Mesendoderm (in vitro differentiated cells): ENCODE measurements at regions not wholly inside any gene's neighbourhood (a gene's known extent, or its start where the extent isn't known, plus 50 kb on each side); places are given as distances from the start of the nearest gene placed in this dataset.

Experiments used
- DNase-seq: peaks from one replicate; pipeline ENCODE4 v3.0.0; 2013
- H2AK5ac ChIP-seq: 2 replicates; pipeline ENCODE4 v1.6.1; 2013; ENCODE audit warnings: low read length, inconsistent platforms
- H2BK120ac ChIP-seq: 2 replicates; pipeline ENCODE4 v1.6.1; 2013; ENCODE audit warnings: low read depth, mild to moderate bottlenecking, low read length, moderate library complexity, mixed read lengths
- H2BK15ac ChIP-seq: replicated peaks from 2 replicates; pipeline ENCODE4 v1.6.1; 2013; ENCODE audit warnings: low read depth, mild to moderate bottlenecking, moderate library complexity
- H2BK5ac ChIP-seq: 2 replicates; pipeline ENCODE4 v1.6.1; 2013; ENCODE audit warnings: low read length, inconsistent platforms
- H3K18ac ChIP-seq: 2 replicates; pipeline ENCODE4 v1.6.1; 2013; ENCODE audit warnings: mild to moderate bottlenecking, low read length, mixed read lengths
- H3K23ac ChIP-seq: one replicate; pipeline ENCODE4 v1.6.1; 2013; ENCODE audit warnings: low read length
- H3K27ac ChIP-seq: 2 replicates; pipeline ENCODE4 v1.5.1; 2013; ENCODE audit warnings: low read depth, mild to moderate bottlenecking, inconsistent platforms, low read length, moderate library complexity
- H3K27me3 ChIP-seq: 2 replicates; pipeline ENCODE4 v1.6.1; 2013; ENCODE audit warnings: low read length, control low read depth, mild to moderate bottlenecking, inconsistent platforms; ENCODE audit not compliant: insufficient read depth, poor library complexity
- H3K36me3 ChIP-seq: 2 replicates; pipeline ENCODE4 v1.6.1; 2013; ENCODE audit warnings: low read length, inconsistent platforms; ENCODE audit not compliant: control insufficient read depth, insufficient read depth
- H3K4ac ChIP-seq: one replicate; pipeline ENCODE4 v1.6.1; 2013; ENCODE audit warnings: low read depth, mild to moderate bottlenecking, low read length, moderate library complexity
- H3K4me1 ChIP-seq: 2 replicates; pipeline ENCODE4 v1.6.1; 2013; ENCODE audit warnings: low read depth, low read length, inconsistent platforms; ENCODE audit not compliant: control insufficient read depth
- H3K4me2 ChIP-seq: 2 replicates; pipeline ENCODE4 v1.6.1; 2013; ENCODE audit warnings: low read length
- H3K4me3 ChIP-seq: 2 replicates; pipeline ENCODE4 v1.5.1; 2013; ENCODE audit warnings: mild to moderate bottlenecking, low read length
- H3K56ac ChIP-seq: one replicate; pipeline ENCODE4 v1.6.1; 2013; ENCODE audit warnings: low read length
- H3K79me1 ChIP-seq: 2 replicates; pipeline ENCODE4 v1.6.1; 2013; ENCODE audit warnings: low read length, inconsistent platforms
- H3K79me2 ChIP-seq: 2 replicates; pipeline ENCODE4 v1.6.1; 2013; ENCODE audit warnings: mild to moderate bottlenecking, low read length; ENCODE audit not compliant: control insufficient read depth, insufficient read depth
- H3K9ac ChIP-seq: 2 replicates; pipeline ENCODE4 v1.6.1; 2013; ENCODE audit warnings: low read length, inconsistent platforms
- H4K5ac ChIP-seq: one replicate; pipeline ENCODE4 v1.6.1; 2013; ENCODE audit warnings: low read length
- H4K8ac ChIP-seq: one replicate; pipeline ENCODE4 v1.6.1; 2013; ENCODE audit warnings: low read depth, mild to moderate bottlenecking, control low read depth, low read length, moderate library complexity
- WGBS: extraction: QIAGEN DNeasy Blood & Tissue Kit; methylation state at CpG from one replicate; pipeline ENCODE4 v1.1.7; 2013; ENCODE audit warnings: low lambda C conversion rate, missing lambda C conversion rate; ENCODE audit not compliant: insufficient coverage; ENCODE audit errors: extremely low coverage; 5-methylcytosine and 5-hydroxymethylcytosine counted together

DNA sequence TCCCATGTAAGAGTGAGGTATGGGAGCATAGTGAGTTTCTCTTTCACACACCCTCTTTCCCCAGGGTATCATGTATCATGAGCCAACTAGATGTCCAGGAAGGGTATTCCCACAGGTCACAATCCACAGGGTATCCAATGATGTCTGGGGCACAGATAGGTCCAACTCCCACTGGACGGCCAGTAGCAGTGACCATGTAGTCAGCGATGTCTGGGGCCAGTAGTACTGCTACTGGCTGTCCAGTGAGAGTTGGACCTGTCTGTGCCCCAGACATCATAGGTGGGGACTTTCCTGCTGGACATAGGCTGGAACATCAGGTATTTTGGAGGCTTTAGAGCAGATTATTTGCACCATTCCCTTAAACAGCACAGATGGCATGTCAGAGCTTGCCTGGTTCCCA lies 352.6 kb upstream of the SGCD start:
- Histone ChIP-seq H2BK15ac (no peak overlapping the region), H3K27me3 (no peaks in the 10 kb centered on the region), H3K27ac (no peak overlapping the region), H3K56ac (no peak overlapping the region), H3K36me3 (no peaks in the 10 kb centered on the region), H3K4me1 (no peaks in the 10 kb centered on the region), H4K5ac (no peak overlapping the region), H3K79me2 (no peaks in the 10 kb centered on the region), H3K23ac (no peak overlapping the region), H3K79me1 (no peaks in the 10 kb centered on the region), H3K4me3 (no peak overlapping the region), H3K4me2 (no peak overlapping the region), H3K9ac (no peak overlapping the region), H2BK5ac (no peak overlapping the region), H4K8ac (no peak overlapping the region), H2AK5ac (no peak overlapping the region), H3K18ac (no peak overlapping the region), H3K4ac (no peak overlapping the region), H2BK120ac (no peak overlapping the region)
- no peak for DNase-seq
- no CpG with 5 or more reads among the region's 2 CpGs for WGBS

DNA sequence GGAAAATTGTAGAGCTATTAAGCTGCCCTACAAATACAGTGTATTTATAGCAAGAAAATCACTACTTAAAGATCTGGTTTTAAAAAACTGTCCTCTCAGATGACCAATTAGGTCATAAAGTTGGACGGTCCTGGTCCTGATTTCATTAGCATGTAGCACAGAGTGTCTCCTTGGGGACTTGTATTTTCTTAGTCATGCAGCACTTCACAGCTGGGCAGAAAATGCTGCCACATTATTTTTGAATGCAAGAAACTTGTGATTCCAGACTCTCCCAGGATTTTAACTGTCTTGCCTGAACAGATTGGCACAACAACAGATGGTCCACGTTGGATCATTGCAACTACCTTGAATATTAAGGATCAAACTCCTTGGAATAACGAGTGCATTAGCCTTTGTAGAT lies 348.1 kb upstream of the SGCD start:
- Histone ChIP-seq H3K27ac (no peak overlapping the region), H3K36me3 (no peaks in the 10 kb centered on the region), H3K18ac (no peak overlapping the region), H3K79me1 (no peaks in the 10 kb centered on the region), H3K56ac (no peak overlapping the region), H3K27me3 (no peaks in the 10 kb centered on the region), H2BK120ac (no peak overlapping the region), H3K4ac (no peak overlapping the region), H4K5ac (no peak overlapping the region), H3K4me2 (no peak overlapping the region), H2AK5ac (no peak overlapping the region), H3K4me1 (no peaks in the 10 kb centered on the region), H3K23ac (no peak overlapping the region), H3K4me3 (no peak overlapping the region), H3K79me2 (no peaks in the 10 kb centered on the region), H4K8ac (no peak overlapping the region), H3K9ac (no peak overlapping the region), H2BK5ac (no peak overlapping the region), H2BK15ac (no peak overlapping the region)
- WGBS = no CpG with 5 or more reads among the region's 3 CpGs
- no peak for DNase-seq

DNA sequence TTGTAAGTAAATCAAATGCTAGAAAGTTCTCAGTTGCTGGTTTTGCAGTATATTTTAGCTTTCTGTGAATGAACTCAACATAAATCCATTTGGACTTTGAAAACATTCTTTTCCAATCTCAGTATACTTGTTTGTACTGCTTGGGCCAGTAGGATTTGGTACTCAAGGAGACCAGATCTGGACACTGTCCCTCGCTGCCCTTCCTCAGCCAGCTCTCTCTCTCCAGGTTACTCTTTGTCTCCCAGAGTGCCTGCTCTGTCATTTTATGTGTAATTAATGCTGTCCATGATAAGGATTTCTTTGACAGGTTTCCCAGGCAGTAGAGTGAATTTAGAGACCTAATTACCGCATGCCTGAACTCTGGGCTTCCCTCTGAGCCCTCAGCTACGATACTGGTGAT lies 344.6 kb upstream of the SGCD start:
- Histone ChIP-seq H4K5ac (no peak overlapping the region), H3K4me2 (no peak overlapping the region), H4K8ac (no peak overlapping the region), H2BK15ac (no peak overlapping the region), H3K56ac (no peak overlapping the region), H3K4ac (no peak overlapping the region), H3K4me3 (no peak overlapping the region), H3K9ac (no peak overlapping the region), H3K27me3 (no peaks in the 10 kb centered on the region), H3K18ac (no peak overlapping the region), H3K36me3 (no peaks in the 10 kb centered on the region), H3K4me1 (no peaks in the 10 kb centered on the region), H3K23ac (no peak overlapping the region), H2BK5ac (no peak overlapping the region), H3K79me2 (no peaks in the 10 kb centered on the region), H2AK5ac (no peak overlapping the region), H3K79me1 (no peaks in the 10 kb centered on the region), H3K27ac (no peak overlapping the region), H2BK120ac (no peak overlapping the region)
- no peak for DNase-seq
- WGBS = no CpG with 5 or more reads among the region's 3 CpGs

DNA sequence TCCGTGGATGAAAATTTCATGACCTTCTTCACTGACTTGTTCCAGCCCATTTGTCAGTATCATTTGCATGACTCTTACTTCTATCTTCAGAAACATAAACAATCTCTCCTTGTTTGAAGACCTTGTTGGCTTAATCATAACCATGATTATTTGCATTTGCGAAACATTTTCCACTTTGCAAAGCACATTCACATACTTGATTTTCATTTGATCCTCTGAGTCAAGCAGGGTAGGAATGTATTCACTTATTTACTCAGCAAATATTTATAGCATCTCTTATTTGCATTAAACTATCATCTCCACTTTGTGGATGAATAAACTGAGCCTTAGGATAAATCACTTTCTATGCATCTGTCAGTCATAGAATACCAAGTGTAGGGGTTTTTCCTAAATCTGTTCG lies 343.0 kb upstream of the SGCD start:
- no peak overlapping the region for H4K8ac ChIP-seq
- no peak overlapping the region for H3K18ac ChIP-seq
- DNase-seq = no peak

DNA sequence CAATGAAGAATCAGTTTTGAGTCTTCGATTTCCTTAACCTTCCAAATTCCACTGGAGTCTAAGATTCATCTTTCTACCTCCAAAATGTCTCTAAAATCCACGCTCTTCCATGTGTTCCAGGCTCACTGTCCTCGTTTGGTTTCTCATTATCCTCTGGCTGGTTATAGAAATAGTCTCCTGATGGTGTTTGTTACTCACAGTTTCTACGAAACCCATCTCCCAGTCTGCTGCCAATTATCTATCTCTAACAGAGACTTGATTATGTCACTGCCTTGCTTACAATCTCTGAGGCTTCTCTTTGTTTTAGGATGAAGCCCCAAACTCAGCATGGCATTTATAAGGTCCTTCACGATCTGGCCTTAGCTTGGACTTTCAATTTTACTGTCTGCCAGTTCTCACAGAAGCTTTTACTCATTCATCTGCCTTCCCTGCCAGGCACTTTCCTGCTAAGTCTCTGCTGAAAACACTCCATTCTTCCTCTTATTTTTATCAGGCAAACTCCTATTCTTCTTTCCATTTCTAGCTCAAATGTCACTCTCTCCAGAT lies 339.6 kb upstream of the SGCD start:
- no peak overlapping the region for H3K4me2 ChIP-seq
- H3K4me1 ChIP-seq = no peaks in the 10 kb centered on the region
- no CpG with 5 or more reads among the region's 5 CpGs for WGBS

More for the DNA sequence above, 343.0 kb upstream of the SGCD start:
- no peak overlapping the region for H3K4me2 ChIP-seq
- no peaks in the 10 kb centered on the region for H3K79me2 ChIP-seq
- H2BK15ac ChIP-seq = no peak overlapping the region
- H3K27ac ChIP-seq = no peak overlapping the region
- no peak overlapping the region for H2BK120ac ChIP-seq
- H3K4ac ChIP-seq = no peak overlapping the region
- WGBS = no CpG with 5 or more reads among the region's 3 CpGs
- H3K4me3 ChIP-seq = no peak overlapping the region
- H3K79me1 ChIP-seq = no peaks in the 10 kb centered on the region
- no peak overlapping the region for H3K23ac ChIP-seq
- no peak overlapping the region for H4K5ac ChIP-seq
- no peaks in the 10 kb centered on the region for H3K36me3 ChIP-seq
- H3K9ac ChIP-seq = no peak overlapping the region
- no peaks in the 10 kb centered on the region for H3K4me1 ChIP-seq
- H2BK5ac ChIP-seq = no peak overlapping the region
- H2AK5ac ChIP-seq = no peak overlapping the region
- no peaks in the 10 kb centered on the region for H3K27me3 ChIP-seq
- no peak overlapping the region for H3K56ac ChIP-seq

DNA sequence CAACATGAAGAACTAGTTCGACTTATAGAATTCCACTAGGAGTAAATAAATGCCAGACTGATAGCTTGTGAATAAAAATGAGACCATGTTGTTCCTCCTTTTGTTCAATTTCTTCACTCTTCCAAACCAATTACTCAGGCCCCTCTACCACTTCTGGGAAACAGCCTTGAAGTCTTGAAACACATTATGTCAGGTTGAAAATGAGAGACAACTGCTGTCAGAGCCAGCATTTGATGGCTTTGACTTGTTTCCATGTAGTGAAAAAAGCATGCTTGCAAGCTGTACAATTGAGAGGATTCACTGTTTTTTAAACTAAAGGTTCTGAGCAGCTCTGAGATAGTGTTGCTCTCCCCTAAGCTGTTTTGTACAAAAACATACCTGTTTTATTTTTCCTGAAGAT lies 337.1 kb upstream of the SGCD start:
- Histone ChIP-seq H2BK5ac (no peak overlapping the region), H3K23ac (no peak overlapping the region), H3K56ac (no peak overlapping the region), H3K9ac (no peak overlapping the region), H3K79me1 (no peaks in the 10 kb centered on the region), H4K8ac (no peak overlapping the region), H3K79me2 (no peaks in the 10 kb centered on the region), H3K4me3 (no peak overlapping the region), H3K18ac (no peak overlapping the region), H2BK15ac (no peak overlapping the region), H2AK5ac (no peak overlapping the region), H3K4ac (no peak overlapping the region), H2BK120ac (no peak overlapping the region), H4K5ac (no peak overlapping the region), H3K4me2 (no peak overlapping the region), H3K4me1 (no peaks in the 10 kb centered on the region), H3K27ac (no peak overlapping the region), H3K27me3 (no peaks in the 10 kb centered on the region), H3K36me3 (no peaks in the 10 kb centered on the region)
- WGBS = no CpG with 5 or more reads among the region's 1 CpG
- no peak for DNase-seq

More for the DNA sequence above, 339.6 kb upstream of the SGCD start:
- no peak overlapping the region for H3K9ac ChIP-seq
- no peak overlapping the region for H3K27ac ChIP-seq
- H3K36me3 ChIP-seq = no peaks in the 10 kb centered on the region
- H3K4me3 ChIP-seq = no peak overlapping the region
- H2BK5ac ChIP-seq = no peak overlapping the region
- no peak overlapping the region for H3K23ac ChIP-seq
- no peak overlapping the region for H3K56ac ChIP-seq
- H2BK15ac ChIP-seq = no peak overlapping the region
- H4K8ac ChIP-seq = no peak overlapping the region
- no peaks in the 10 kb centered on the region for H3K79me1 ChIP-seq
- H2AK5ac ChIP-seq = no peak overlapping the region
- H3K27me3 ChIP-seq = no peaks in the 10 kb centered on the region
- H3K79me2 ChIP-seq = no peaks in the 10 kb centered on the region
- H4K5ac ChIP-seq = no peak overlapping the region
- H3K4ac ChIP-seq = no peak overlapping the region
- DNase-seq = no peak
- no peak overlapping the region for H3K18ac ChIP-seq
- no peak overlapping the region for H2BK120ac ChIP-seq
